Activated CD8-positive, alpha-beta memory T cell treated with anti-CD3 and anti-CD28 coated beads for 4 hours (primary cell): ENCODE measurements at regions not wholly inside any gene's neighbourhood (a gene's known extent, or its start where the extent isn't known, plus 50 kb on each side); places are given as distances from the start of the nearest gene placed in this dataset.
"Not testable (repeated sequence)": the region's sequence is repeated elsewhere in the genome, so short reads cannot be mapped to it uniquely, and the experiment has no call there.

Experiments
- DNase-seq, 2 donors: peaks; one replicate each; pipeline ENCODE4 v3.0.0-alpha.2; 2020; ENCODE audit warnings: low read depth in 2 of 2

DNA sequence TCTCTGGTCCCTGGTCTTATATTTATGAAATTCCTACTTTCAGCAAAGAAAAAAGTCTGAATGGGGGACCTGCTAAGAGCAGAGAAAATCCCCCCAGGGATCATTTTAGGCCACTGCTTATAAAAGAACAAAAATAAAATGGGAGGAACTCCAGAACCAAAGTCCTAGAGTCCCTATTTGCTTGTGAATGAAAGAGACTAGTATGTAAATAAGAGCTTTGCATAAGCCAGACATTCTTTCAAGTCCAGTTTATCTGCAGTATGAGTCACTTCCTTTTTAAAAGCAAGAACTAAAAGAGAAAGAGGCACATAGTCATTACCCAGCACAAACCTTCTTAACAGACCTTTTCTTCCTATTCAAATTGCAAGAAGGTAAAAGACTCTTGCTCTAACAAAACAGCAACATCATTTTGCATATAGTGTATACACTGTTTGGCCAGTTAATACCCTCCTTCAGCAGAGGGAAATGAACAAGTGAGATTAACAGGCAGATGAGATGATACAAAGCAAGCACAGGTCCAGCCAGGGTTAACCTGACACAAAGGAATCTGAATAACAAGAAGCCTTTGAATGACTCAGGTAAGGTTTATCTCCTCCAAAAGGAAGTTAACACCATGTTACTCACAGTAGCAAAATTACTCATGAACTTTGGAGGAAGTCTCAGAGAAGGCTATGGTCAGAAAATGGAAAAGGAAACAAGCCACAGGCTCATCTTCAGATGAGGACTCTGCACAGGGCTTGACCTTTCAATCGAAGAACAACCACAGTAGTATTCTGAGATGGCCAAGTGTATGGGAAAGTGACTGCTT, 87.3 kb downstream of the PHLDA1 start:
- no peak for DNase-seq

DNA sequence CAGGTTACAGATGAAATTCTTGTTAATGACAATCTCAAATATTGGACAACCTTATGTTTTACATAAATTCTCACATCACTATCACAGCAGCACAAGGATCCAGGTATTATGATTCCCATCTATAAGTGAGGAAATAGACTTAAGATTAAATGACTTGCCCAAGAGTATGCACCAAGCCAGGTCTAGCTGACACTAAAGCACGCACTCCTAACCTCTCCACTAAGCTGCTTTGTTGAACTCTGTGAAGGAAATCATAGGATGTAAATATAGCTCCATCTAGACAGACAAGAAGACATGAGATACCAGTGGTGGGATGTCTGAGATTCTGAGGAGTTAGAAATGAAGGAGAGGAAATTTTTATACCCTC, 87.9 kb downstream of the PHLDA1 start:
- DNase-seq, result no peak

DNA sequence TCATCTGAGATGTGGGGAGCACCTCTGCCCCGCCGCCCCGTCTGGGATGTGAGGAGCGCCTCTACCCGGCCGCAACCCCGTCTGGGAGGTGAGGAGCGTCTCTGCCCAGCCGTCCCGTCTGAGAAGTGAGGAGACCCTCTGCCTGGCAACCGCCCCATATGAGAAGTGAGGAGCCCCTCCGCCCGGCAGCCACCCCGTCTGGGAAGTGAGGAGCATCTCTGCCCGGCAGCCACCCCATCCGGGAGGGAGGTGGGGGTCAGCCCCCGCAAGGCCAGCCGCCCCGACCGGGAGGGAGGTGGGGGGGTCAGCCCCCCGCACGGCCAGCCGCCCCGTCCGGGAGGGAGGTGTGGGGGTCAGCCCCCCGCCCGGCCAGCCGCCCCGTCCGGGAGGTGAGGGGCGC, 89.9 kb downstream of the PHLDA1 start:
- not testable (repeated sequence) for DNase-seq

DNA sequence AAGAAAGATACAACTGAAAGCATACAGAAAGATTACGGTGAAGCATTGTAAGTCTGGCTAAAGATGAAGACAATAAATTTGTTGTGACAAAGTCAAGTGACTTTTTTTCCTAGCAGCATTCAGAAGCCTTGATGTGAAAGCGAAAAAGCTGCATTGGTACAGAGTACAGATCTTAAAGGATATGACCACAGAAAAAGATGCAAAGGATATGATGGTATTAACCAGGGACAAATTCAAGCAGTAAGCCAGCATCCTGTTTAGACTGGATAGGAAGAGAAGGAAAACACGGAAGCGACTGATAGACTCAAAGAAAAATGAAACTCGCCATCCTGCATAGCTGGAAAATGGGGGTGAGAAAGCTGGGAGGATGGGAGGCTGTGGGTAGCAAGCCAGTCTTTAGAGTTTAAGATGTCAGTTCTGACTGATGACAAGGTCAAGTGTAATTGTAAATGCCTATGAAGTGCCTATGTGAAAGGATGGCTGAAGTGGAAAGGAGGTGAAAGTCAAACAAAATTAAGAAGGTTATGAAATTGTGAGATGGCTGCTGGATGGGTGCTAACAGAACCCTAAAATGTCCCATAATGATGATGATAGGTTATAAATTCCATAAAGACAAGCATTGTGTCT, 92.4 kb downstream of the PHLDA1 start:
- no peak for DNase-seq

DNA sequence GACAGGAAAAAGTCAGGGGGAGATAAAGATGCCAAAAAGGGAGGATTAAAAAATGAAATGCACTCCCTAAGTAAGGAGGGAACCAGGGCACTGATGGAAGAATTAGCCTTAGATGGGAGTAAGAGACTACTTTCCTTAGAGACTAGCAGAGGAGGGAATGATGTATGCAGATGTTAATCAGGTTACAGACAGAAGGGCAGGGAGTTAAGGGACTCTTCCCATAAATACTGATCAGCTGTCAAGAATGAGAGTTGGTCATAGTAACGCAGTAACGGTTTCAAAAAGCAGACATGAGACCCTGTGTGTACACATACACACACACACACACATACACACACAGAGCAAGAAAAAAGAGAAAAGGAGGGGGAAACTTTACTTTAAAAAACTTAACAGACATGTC, 93.4 kb downstream of the PHLDA1 start:
- no peak for DNase-seq

DNA sequence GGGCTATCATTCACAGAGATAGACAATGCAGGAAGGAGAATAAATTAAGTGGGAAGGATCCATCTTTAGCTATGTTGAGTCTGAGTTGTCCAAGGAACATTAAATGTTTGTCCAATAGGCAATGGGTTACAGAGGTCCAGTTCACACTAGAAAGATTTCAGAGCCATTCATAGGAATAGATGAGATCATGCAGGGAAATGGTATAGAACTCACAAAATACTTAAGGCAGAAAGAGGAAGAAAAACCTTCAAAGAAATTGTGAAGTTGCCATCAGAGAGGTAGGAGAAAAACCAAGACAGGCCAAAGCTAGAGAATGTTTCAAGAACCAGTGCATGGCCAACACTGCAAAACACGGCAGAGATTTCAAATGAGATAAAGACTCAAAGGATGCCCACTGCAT, 94.1 kb downstream of the PHLDA1 start:
- no peak for DNase-seq

DNA sequence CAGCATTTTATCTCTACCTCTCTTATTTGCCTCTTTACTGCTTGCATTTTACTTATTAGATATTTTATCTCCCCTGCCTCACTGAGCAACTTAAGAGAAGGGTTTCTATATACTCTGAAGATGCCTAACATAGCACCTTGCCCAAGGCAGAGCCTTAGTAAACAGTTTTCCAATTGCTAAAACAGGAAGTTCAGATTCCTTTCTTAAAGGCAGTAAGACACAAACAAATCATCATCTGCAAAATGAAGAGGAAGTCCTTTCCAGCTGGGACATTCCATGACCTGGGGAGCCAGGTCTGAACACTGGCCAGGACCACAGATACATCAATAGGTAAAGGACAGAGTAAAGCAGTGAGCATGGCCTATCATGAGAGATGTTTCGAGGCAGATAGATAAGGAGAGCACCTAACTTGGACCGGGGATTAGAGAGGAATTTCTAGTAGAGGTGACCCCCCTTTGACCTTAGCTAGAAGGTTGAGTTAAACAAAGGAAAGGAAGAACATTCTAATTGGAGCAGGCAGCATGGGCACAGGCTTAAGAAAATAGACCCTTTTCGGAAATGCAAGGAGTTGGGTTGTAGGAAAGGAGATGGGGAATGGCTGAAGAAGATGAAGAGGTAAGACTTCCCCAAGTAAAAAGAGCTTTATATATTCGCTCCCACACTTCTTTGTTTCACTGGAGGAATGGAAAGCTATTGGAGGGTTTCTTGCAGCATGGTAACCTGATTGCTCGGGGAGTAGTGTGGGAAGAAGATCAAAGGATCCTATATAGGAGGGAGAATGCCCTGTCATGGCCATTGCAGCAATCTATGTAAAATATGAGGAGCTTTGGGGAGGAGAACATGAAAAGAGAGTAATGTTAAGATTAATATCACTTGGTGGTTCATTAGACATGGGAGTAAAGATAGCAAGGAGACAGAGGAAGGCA, 94.8 kb downstream of the PHLDA1 start:
- DNase-seq, result no peak

DNA sequence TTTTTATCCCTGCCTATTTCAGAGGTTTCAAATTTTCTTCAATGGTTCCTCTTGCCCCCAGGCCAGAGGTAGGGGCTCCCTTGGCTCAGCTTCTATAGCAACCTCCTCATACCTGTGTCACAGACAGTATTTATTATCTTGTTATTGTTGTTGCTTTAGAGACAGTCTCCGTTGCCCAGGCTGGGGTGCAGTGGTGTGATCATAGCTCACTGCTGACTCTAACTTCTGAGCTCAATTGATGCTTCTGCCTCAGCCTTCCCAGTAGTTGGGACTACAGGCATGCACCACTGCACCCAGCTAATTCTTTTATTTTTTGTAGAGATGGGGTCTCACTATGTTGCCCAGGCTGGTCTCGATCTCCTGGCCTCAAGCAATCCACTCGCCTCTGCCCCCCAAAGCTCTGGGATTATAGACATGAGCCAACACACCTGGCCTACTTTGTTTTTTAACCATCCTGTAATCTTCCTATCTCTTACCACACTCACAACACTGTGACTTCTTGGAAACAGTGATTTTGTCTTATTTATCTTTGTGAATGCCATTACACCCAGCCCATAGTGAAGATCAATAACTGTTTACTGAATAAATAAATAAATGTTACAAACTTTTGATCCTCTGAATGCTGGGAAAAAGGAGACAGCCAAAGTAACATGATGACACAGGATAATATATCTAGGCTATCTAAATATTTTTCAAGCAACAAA, 95.9 kb downstream of the PHLDA1 start:
- no peak for DNase-seq

DNA sequence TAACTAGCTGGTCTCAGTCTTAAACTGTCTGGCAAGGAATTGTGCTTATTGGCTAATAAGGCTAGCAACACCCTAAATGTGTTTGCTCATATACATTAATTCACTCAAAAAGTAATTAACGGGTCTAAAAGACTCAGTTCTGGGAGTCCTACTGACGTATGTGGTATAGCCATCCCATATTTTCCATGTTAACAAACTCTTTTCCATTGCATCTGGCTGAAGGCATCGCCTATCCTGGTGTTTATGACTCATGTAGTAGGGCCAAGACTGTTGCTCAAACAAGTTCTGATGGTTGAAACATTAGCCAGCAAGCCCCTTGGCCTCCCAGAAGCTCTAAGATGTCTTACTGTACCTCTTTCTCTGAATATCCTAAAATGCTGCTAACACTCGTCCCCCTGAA, 98.5 kb downstream of the PHLDA1 start:
- no peak for DNase-seq

DNA sequence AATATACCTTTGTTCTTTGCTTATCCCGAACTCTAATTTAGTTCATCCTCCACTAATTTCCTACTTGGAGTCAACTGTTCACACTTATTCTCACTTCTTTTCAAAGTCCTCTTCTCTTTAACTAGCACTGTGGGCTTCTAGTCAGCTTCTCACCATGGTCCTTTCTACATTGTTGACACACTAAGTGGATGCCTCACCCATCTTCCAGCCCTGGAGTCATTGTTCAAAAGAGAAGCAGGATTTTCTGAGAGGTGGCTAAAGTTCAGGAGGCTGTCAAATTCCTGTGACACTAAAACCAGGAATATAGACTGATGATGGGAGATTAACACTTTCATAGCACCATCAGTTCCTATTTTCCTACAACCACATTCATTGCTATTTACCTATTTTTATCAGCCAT, 99.3 kb downstream of the PHLDA1 start:
- no peak for DNase-seq

DNA sequence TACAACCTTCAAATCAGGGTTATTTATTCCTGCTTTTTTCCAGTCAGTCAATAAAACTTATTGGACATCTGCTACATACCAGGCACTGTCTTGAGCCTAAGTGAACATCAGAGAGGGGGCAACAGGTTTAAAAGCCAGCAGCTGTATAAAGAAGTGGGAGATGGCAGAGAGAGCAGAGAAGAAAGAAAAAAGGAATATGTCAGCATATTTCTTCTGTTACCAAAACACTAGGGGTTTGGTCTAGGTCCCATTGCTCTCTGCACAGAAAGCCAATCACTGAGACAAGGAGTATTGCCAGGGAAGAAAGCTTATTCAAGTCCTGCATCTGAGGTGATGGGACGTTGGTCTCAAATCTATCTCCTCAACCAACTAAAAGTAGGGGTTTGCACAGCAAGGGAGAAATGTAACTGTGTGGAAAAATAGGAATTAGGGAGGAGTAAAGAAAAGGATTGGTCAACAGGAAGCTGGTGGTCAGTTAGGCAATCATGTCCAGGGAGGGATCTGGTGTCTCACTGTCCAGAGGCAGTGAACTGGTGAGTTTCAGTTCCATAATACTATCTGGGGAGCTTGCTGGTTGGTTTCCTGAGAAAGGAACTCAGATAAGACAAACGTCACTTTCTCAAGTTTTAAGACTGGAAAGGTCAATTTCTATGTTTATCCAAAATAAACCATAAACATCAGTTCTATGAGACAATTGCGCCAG, 107.5 kb downstream of the PHLDA1 start:
- DNase-seq, result no peak

DNA sequence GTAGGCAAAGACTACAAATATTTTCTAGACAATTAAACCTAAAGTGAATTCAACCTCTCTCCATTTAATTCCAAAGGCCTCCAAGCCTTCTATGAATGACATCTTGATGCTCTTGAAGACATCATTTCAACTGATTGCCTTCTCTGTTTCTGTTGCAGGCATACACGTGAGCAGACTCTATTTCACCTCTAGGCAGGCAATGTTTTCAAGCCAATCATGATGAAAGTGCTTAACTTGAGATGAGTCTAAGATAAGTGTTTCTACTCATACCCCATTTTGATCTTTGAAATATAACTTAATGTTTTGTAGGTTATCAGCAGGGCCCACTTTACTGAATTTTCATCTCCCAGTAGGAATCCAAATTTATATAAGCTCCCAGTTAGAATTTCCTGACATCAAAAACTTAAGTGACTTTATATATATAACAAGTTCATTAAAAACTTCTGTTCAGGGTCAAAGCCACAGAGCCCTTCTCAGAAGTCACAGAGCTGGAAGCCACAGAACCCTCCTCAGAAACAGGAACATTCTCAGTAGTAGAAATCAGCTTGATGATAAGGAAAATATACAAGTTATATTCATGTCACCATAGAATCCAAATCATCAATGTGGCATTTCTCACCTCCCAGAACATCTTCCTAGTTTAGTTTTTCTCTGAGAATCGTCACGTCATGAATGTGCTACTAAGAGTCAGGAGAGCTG, 108.5 kb downstream of the PHLDA1 start:
- DNase-seq, result no peak

DNA sequence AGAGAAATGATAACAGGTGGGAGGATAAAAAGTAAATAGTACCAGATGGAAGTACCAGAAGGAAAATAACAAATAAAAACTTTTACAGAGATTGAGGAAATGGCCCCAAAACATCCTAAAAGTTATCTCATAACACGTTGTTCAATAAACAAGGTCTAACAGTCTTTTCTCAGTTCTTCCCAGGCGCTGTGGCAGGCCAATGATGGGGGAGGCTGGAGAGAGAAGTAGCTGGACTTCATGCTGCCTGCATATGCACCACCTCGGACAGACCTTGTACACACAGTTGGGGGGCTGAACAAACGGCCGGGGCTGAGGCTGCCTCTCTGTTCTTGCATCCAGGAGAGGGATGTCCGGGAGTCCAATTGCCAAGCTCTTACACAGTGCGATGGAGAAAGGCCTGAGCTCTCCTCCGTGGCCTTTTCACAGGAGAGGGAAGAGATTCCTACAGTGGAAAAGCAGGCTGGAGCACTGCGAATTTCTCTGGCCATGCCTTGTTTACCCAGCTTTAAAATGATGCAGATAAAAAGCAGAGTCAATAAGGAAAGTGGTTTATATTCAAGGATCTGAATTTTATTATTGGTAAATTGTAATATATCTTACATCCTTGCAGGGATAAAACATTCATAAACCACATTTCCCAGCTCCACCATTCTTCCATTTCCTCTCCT, 109.8 kb downstream of the PHLDA1 start:
- DNase-seq, result no peak

DNA sequence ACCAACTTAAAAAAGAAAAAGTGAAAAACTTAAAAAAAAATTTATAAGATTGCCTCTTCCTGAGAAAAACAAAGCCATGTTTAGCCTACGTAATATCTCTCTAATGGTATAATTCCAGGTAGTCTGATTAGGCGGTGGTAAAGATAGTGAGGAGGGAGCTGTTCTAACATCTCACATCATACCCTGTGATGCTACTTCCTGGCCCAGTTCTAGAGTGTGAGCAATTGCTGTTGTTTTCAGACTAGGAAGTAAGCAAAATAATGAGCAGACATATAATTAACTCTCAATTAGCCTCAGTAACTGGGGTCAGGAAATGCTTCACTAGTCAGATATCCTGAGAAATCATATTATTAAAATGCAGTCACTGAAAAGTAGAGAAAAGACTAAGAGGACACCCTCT, 113.9 kb downstream of the PHLDA1 start:
- DNase-seq, result no peak

DNA sequence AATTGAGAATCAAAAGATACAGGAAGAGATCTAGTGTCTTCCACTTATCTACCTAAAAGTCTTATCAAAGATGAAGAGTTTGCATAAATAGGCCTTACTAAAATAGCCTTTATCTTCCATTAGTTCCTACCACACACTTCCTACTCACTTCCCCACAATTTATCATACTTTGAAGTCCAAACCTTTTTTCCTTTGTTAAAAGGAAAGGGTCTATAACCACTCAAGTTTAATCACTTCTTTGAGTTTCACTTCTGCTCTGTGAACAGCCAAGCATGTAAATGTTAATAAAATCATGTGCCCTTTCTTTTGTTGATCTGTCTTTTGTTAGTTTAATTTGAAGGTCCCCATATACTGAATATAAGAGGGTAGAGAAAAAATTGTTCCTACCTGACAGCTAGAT, 114.5 kb downstream of the PHLDA1 start:
- no peak for DNase-seq

DNA sequence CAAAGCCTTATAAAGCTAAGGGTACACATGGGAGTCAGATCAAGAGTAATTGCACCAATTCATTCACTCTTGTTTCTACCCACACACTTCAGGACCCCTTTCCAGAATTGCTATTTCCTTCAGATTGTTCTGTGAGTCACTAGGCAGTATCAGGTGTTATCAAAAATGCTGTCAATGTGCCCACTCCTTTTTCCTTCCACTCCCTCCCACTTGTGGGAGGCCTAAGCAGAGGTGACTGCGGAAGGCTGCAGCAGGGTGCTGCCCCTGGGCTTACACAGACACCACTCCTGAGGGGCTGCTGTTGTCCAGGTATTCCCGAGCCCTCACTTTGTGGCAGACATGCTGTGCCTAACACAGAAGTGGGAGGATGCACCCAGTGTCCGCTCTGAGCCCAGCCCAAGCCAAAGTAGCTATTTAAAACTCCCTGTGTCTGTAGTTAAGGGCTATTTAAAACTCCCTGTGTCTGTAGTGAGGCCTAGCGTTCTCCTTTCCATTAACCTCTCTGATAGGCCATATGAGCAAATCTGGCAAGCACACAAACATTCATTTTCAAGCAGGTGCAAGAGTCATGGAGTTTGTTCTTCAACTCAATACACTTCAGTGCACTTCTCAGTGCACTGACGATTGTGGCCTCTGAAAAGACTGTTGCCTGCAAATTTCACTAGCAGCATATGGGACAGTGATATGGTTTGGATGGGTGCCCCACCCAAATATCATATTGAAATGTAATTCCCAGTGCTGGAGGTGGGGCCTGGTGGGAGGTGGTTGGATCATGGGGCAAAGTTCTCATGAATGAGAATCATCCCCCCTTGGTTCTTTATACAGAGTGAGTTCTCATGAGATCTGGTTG, 117.8 kb downstream of the PHLDA1 start:
- peak in 1 of 2 donors; percentile 21 for DNase-seq

DNA sequence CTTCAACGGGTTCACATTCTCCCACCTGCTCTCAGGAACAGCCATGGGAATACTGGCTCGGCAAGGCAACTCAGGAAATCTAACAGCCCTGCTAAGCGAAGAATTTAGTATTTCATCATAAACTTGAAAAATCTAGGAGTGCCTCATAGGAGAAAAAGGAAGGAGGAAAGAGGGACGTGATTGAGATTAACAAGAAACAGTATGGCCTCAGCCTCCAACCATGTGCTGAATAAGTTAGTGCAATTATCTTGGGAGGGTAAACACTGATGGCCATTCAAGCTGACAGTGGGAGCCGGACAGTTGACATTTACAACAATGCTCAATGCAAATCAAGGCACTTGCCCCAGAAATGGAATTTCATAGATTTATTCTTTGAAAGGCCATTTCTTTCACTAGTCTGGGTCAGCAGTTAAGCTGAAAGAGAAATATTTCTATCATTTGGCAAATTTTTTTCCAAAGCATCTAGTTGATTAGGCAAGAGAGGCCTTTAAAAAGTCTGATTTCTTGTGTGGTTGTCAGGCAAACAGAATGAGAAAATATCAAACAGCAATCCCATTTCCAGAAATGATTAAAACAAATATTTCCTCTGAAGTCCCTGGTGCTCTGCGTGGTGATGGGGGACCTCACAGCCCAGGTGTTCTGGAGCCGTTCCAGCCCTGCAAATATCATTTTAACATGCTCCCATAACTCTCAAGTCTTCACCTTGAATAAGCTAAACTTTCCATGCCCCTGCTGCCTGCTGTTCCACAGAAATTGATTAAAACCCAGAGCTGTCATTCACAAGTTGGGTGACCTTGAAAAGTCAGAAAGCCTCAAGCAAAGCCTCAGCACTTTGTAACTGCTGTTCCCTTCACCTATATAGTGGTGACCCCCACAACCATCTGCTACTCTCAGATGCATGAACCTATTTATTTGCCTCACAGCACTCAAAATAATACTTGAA, 121.6 kb downstream of the PHLDA1 start:
- DNase-seq, result no peak

DNA sequence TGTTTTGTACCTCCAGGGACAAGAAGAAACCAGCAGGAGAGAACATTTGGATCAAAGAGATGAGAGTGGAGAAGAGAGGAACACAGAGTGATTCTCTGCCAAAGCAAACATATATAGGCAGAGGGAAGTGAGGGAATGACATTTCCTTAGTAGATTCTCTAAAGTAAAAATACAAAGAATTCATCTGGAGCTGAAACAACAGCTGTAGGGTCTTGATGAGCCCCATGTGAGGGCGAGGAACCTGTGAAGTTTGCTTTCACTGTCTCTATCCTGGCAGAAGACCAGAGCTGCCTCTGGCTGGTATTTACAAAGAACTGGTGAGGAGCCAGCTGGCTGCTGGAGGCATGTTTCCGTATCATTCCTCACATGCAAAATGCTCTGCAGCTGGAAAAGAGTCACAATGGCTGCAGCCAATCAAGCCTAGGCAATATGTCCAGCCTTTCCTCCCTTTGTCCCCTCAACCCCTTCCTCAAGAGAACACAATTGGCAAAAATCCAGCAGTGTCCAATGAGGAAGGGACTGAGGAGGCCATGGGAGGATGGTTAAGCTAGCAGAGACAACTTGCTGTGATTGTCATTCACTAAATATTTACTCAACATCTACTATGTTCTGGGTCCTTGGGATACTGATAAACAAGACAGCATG, 122.5 kb downstream of the PHLDA1 start:
- DNase-seq, result no peak
